GM21723 (cell line): ENCODE measurements at regions not wholly inside any gene's neighbourhood (a gene's known extent, or its start where the extent isn't known, plus 50 kb on each side); places are given as distances from the start of the nearest gene placed in this dataset.

Experiments used
- ATAC-seq: cut with Tn5 transposase; IDR thresholded peaks from one replicate; pipeline ENCODE4 v1.9.1; 2021; ENCODE audit warnings: mild to moderate bottlenecking, moderate library complexity; ENCODE audit not compliant: unreplicated experiment

DNA sequence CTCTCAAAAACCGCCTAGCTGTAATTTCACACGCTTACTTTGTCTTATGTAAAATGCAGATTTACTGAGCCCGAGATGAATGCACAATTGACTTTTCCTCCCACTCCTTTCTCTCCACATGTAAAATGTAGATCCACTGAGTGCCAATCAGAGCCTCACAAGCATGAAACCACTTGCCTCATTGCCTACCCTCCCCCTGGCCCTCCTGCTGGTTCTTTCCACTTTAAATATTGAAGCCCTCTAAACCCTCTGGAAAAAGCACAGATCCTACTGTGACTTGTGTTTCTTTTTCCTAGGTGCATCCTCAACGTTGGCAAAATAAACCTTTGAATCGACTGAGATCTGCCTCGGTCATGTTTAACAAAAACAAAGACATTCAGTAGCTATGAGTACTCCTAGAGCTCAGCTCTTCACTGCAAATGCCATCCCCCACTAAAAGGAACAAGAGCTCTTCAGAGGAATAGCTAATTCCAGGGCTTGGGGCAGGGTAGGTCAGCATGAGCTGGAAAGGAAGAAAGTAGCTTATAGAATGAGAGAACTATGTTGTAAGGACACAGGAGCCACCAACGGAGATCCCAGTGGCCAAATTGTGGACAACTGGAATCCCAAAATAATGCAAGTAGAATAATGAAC lies 365.5 kb upstream of the RUNX1 start:
- ATAC-seq, result no peak

- ATAC-seq, result no peak
Observed at GRCh38 chr21:35414056-35414455, 365.0 kb upstream of the RUNX1 start.

GRCh38 chr21:35412231-35412630 lies 363.1 kb upstream of the RUNX1 start:
- no peak for ATAC-seq

GRCh38 chr21:35411434-35411833 lies 362.3 kb upstream of the RUNX1 start:
- ATAC-seq, result no peak

DNA sequence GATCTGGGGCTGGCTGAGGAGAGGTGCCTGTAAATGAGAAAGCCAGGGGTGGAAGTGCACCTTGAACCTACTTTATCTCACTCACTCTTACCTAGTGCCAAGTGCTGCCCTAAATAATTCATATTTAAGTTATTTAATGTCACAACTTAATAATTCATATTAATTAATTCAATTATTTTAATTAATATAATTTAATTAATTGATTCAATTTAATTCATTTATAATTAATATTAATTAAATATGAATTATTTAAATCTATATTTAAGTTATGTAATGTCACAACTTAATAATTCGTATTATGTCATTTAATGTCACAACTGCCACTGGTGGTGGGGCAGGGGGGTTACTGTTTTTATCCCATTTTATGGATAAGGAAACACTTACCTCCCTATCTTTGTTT lies 361.6 kb upstream of the RUNX1 start:
- ATAC-seq, result no peak

DNA sequence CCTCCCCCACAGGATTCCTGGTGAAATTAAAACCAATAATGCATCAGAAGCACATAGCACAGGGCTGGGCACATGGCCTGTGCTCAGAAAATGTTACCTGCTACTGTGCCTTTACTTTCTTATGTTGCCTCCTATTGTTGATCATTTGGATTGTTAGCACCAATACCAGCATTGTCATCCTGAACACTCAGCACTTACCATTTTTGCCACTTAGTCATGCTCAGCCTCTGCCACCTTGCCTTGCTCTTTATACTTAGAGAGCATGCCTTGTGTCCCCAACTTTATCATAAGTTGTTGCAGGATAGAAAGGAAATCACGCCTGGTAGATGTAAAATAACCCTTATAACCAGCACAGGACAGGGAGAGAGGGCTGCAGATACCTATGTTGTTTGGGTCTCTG lies 361.0 kb upstream of the RUNX1 start:
- ATAC-seq, result no peak

- no peak for ATAC-seq
Observed at GRCh38 chr21:35408401-35408800, 359.3 kb upstream of the RUNX1 start.

DNA sequence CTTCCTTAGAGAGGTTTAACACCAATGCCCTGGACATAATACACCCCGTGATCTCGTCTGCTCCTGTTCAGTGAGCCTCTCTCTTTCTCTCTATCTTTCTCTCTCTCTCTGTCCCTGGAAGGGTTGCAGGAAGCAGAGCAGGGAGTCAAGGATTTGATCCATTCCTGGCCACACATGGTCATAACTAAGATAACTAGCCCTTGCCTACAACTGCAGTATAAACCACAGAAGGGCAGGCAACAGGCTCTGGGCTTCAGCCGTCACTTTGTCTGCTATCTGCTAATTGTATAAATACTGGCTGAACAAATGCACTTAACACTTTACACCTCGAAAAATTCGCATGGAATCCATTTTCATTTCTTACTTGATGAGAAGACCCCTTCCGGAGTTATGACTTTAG lies 357.5 kb upstream of the RUNX1 start:
- no peak for ATAC-seq

- ATAC-seq, result no peak
Observed at GRCh38 chr21:35405981-35406380, 356.9 kb upstream of the RUNX1 start.

GRCh38 chr21:35404247-35404646 lies 355.1 kb upstream of the RUNX1 start:
- ATAC-seq, result no peak

GRCh38 chr21:35402061-35402460 lies 353.0 kb upstream of the RUNX1 start:
- ATAC-seq, result no peak

GRCh38 chr21:35401476-35401875 lies 352.4 kb upstream of the RUNX1 start:
- ATAC-seq, result no peak

GRCh38 chr21:35400233-35400939 lies 351.3 kb upstream of the RUNX1 start:
- no peak for ATAC-seq

- ATAC-seq, result no peak
Observed at GRCh38 chr21:35399706-35400105, 350.6 kb upstream of the RUNX1 start.

DNA sequence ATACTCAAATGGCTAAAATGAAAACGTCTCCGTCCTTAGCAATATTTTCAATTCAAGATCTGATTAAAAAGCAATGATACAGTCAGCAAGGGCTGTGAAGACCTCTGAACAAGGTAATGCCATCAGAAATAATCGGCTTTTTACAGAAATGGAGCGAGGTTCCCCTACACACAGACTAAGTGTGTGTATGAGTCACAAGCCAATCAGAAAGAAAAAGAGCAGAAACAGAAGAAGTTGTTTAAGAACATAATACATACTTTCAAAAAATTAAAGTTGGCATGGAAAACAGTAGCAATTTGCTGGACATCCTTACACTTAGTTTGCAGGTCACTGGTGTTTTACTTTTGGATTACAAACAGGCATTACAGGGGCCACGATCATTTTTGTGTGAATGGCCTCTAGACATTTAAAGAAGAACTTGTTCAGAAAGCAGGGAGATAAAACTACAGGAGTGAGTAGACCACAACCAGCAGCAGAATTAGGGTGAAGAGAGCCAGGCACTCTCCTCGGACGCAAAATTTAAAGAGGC lies 350.0 kb upstream of the RUNX1 start:
- ATAC-seq, result no peak

GRCh38 chr21:35398346-35398982 lies 349.4 kb upstream of the RUNX1 start:
- no peak for ATAC-seq

- ATAC-seq, result no peak
Observed at GRCh38 chr21:35397781-35398180, 348.7 kb upstream of the RUNX1 start.

GRCh38 chr21:35396655-35397054 lies 347.6 kb upstream of the RUNX1 start:
- no peak for ATAC-seq

- no peak for ATAC-seq
Observed at GRCh38 chr21:35395728-35396127, 346.6 kb upstream of the RUNX1 start.

DNA sequence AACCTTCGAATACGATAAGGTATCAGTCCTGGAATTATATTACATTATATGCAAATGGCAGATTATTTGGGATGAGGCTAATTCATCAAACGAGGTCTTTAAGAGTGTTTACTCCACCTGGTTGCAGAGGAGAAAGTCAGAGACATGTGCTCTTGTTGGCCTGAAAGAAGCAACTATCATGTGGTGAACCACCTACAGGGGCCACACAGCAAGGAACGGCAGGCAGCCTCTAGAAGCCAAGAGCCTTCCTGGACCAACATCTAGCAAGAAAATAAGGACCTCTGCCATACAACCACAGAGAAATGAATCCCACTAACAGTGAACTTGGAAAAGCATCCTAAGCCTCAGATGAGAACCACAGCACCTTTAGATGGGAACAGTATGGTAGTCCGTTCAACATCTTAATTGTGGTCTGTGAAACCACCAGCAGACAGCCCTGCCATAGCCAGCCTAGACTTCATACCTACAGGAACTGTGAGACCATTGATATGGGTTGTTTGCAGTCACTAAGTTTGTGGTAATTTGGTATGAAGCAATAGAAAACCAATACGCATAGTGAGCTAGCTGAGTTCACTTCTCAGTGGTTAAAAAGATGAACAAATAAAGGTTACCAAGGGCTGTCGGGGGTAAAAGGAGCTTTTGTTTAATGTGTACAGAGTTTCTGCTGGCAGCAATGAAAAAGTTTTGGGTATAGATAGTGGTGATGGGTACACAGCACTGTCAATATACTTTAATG lies 345.7 kb upstream of the RUNX1 start:
- no peak for ATAC-seq

GRCh38 chr21:35394049-35394448 lies 344.9 kb upstream of the RUNX1 start:
- no peak for ATAC-seq
